ENCODE measurements at regions not wholly inside any gene's neighbourhood (a gene's known extent, or its start where the extent isn't known, plus 50 kb on each side); places are given as distances from the start of the nearest gene placed in this dataset.

DNA sequence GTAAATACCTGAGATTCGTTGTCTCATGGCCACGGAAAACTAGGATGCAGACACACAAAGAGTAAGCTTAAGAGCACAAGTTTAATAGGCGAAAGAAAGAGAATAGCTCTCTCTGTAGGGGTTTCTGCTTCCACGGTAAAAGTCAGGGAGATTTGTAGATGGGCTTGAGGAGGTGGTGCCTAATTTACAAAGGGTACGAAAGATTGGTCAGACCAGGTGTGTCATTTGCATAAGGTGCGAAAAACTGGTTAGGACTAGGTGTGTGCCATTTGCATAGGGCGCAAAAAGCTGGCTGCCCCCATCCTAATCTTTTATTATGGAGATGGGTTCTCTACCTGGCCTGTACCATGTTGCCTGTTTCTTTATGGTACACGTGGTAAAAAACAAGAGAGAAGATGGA lies 170.5 kb upstream of the DOK6 start:
- TF ChIP-seq CTCF (IDR thresholded peaks at IDR 0.05; ENCODE audit: low read depth, low read length, missing input control) (no peak), SP1 (IDR thresholded peaks at IDR 0.05) (no peak), NR2F2 (IDR thresholded peaks at IDR 0.05) (no peak), TAF1 (conservative IDR thresholded peaks at IDR 0.05) (no peak), EGR1 (IDR thresholded peaks at IDR 0.05; ENCODE audit: low read depth in 2 of 2) (no peak), YY1 (IDR thresholded peaks at IDR 0.05) (no peak), RAD21 (IDR thresholded peaks at IDR 0.05) (no peak), REST (IDR thresholded peaks at IDR 0.05) (no peak), HNF4G (IDR thresholded peaks at IDR 0.05) (no peak), JUND (IDR thresholded peaks at IDR 0.05) (no peak), GABPA (IDR thresholded peaks at IDR 0.05 in 1 of 2, conservative IDR thresholded peaks at IDR 0.05 in 1 of 2) (no peak), RXRA (IDR thresholded peaks at IDR 0.05) (no peak)
- TF ChIP-seq, protein P1, sequence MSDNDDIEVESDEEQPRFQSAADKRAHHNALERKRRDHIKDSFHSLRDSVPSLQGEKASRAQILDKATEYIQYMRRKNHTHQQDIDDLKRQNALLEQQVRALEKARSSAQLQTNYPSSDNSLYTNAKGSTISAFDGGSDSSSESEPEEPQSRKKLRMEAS (IDR thresholded peaks at IDR 0.05) = no peak
- TF ChIP-seq, protein P2, sequence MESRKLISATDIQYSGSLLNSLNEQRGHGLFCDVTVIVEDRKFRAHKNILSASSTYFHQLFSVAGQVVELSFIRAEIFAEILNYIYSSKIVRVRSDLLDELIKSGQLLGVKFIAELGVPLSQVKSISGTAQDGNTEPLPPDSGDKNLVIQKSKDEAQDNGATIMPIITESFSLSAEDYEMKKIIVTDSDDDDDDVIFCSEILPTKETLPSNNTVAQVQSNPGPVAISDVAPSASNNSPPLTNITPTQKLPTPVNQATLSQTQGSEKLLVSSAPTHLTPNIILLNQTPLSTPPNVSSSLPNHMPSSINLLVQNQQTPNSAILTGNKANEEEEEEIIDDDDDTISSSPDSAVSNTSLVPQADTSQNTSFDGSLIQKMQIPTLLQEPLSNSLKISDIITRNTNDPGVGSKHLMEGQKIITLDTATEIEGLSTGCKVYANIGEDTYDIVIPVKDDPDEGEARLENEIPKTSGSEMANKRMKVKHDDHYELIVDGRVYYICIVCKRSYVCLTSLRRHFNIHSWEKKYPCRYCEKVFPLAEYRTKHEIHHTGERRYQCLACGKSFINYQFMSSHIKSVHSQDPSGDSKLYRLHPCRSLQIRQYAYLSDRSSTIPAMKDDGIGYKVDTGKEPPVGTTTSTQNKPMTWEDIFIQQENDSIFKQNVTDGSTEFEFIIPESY (IDR thresholded peaks at IDR 0.05) = no peak
